GM19463 (cell line): ENCODE measurements at regions not wholly inside any gene's neighbourhood (a gene's known extent, or its start where the extent isn't known, plus 50 kb on each side); places are given as distances from the start of the nearest gene placed in this dataset.

ENCODE experiments used
- ATAC-seq: cut with Tn5 transposase; IDR thresholded peaks from one replicate; pipeline ENCODE4 v1.9.1; 2021; ENCODE audit warnings: mild to moderate bottlenecking, moderate library complexity; ENCODE audit not compliant: unreplicated experiment

- ATAC-seq: no peak
Observed at GRCh38 chr10:106473129-106473685, 691.3 kb downstream of the SORCS1 start.

GRCh38 chr10:106467506-106467905 lies 697.0 kb downstream of the SORCS1 start:
- no peak for ATAC-seq

GRCh38 chr10:106457522-106457921 lies 707.0 kb downstream of the SORCS1 start:
- ATAC-seq: no peak

GRCh38 chr10:106454233-106454632 lies 710.3 kb downstream of the SORCS1 start:
- ATAC-seq: no peak

GRCh38 chr10:106450966-106451365 lies 713.5 kb downstream of the SORCS1 start:
- ATAC-seq: no peak

GRCh38 chr10:106446920-106447319 lies 717.6 kb downstream of the SORCS1 start:
- ATAC-seq: no peak

- no peak for ATAC-seq
Observed at GRCh38 chr10:106442223-106442622, 722.3 kb downstream of the SORCS1 start.

GRCh38 chr10:106440767-106441166 lies 723.7 kb downstream of the SORCS1 start:
- no peak for ATAC-seq

GRCh38 chr10:106440355-106440754 lies 724.2 kb downstream of the SORCS1 start:
- ATAC-seq: no peak

GRCh38 chr10:106439366-106439765 lies 725.1 kb downstream of the SORCS1 start:
- no peak for ATAC-seq

GRCh38 chr10:106438386-106438785 lies 726.1 kb downstream of the SORCS1 start:
- no peak for ATAC-seq

- ATAC-seq: no peak
Observed at GRCh38 chr10:106436123-106436715, 728.3 kb downstream of the SORCS1 start.

GRCh38 chr10:106435081-106435480 lies 729.4 kb downstream of the SORCS1 start:
- no peak for ATAC-seq

- ATAC-seq: no peak
Observed at GRCh38 chr10:106424981-106425380, 739.5 kb downstream of the SORCS1 start.

GRCh38 chr10:106424054-106424453 lies 740.5 kb downstream of the SORCS1 start:
- no peak for ATAC-seq

GRCh38 chr10:106410331-106410730 lies 754.2 kb downstream of the SORCS1 start:
- ATAC-seq: no peak

- ATAC-seq: no peak
Observed at GRCh38 chr10:106405141-106405540, 759.4 kb downstream of the SORCS1 start.

- no peak for ATAC-seq
Observed at GRCh38 chr10:106402458-106402857, 762.0 kb downstream of the SORCS1 start.

GRCh38 chr10:106401967-106402366 lies 762.5 kb downstream of the SORCS1 start:
- ATAC-seq: no peak

- ATAC-seq: no peak
Observed at GRCh38 chr10:106401161-106401560, 763.3 kb downstream of the SORCS1 start.

- no peak for ATAC-seq
Observed at GRCh38 chr10:106399112-106399511, 765.4 kb downstream of the SORCS1 start.

GRCh38 chr10:106396192-106396591 lies 768.3 kb downstream of the SORCS1 start:
- no peak for ATAC-seq
